ENCODE measurements at regions not wholly inside any gene's neighbourhood (a gene's known extent, or its start where the extent isn't known, plus 50 kb on each side); places are given as distances from the start of the nearest gene placed in this dataset.

GRCh38 chr2:120401275-120402066 lies 55.5 kb downstream of the INHBB start:
- TF ChIP-seq CTCF (IDR thresholded peaks at IDR 0.05; ENCODE audit: poor library complexity) (no peak), EZH2 (IDR thresholded peaks at IDR 0.05; ENCODE audit: borderline replicate concordance) (no peak), EZH2phosphoT487 (IDR thresholded peaks at IDR 0.05; ENCODE audit: low read depth, severe bottlenecking, unreplicated experiment) (no peak)

Measured in hepatocyte (in vitro differentiated cells).